ENCODE measurements at regions not wholly inside any gene's neighbourhood (a gene's known extent, or its start where the extent isn't known, plus 50 kb on each side); places are given as distances from the start of the nearest gene placed in this dataset.

GRCh38 chr1:67532452-67533216 is 102.4 kb upstream of the SERBP1 start:
- TF ChIP-seq, protein P1, sequence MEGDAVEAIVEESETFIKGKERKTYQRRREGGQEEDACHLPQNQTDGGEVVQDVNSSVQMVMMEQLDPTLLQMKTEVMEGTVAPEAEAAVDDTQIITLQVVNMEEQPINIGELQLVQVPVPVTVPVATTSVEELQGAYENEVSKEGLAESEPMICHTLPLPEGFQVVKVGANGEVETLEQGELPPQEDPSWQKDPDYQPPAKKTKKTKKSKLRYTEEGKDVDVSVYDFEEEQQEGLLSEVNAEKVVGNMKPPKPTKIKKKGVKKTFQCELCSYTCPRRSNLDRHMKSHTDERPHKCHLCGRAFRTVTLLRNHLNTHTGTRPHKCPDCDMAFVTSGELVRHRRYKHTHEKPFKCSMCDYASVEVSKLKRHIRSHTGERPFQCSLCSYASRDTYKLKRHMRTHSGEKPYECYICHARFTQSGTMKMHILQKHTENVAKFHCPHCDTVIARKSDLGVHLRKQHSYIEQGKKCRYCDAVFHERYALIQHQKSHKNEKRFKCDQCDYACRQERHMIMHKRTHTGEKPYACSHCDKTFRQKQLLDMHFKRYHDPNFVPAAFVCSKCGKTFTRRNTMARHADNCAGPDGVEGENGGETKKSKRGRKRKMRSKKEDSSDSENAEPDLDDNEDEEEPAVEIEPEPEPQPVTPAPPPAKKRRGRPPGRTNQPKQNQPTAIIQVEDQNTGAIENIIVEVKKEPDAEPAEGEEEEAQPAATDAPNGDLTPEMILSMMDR (IDR thresholded peaks at IDR 0.05): peak; percentile 69 to 86 (median 77)
- TF ChIP-seq POLR2AphosphoS5 (IDR thresholded peaks at IDR 0.05): no peak

Measured in transverse colon (tissue), 4 donors.